ENCODE measurements at regions not wholly inside any gene's neighbourhood (a gene's known extent, or its start where the extent isn't known, plus 50 kb on each side); places are given as distances from the start of the nearest gene placed in this dataset.
A peak's percentile ranks its signal among the peaks of the same experiment; 100 is the strongest.
"Not testable (repeated sequence)": the region's sequence is repeated elsewhere in the genome, so short reads cannot be mapped to it uniquely, and the experiment has no call there.

- TF ChIP-seq CTCF (conservative IDR thresholded peaks at IDR 0.05; ENCODE audit: low read depth, low read length): no peak
- no peak for DNase-seq (ENCODE audit: low read depth)
- H3K4me3 ChIP-seq (ENCODE audit: low read depth, low read length): no peak overlapping the region
These were observed 66.7 kb downstream of the KCNA5 start for GRCh38 chr12:5110345-5110744.

- no peak overlapping the region for H3K4me3 ChIP-seq (ENCODE audit: low read depth, low read length)
- no peak for DNase-seq (ENCODE audit: low read depth)
- no peak for TF ChIP-seq CTCF (conservative IDR thresholded peaks at IDR 0.05; ENCODE audit: low read depth, low read length)
These were observed 70.8 kb downstream of the KCNA5 start for GRCh38 chr12:5114436-5114835.

- DNase-seq (ENCODE audit: low read depth); H3K4me3 ChIP-seq (ENCODE audit: low read depth, low read length): not testable (repeated sequence)
These were observed 78.1 kb downstream of the KCNA5 start for GRCh38 chr12:5121784-5122183.

- peak overlapping the region; percentile 16 for H3K4me3 ChIP-seq (ENCODE audit: low read depth, low read length)
These were observed 78.7 kb downstream of the KCNA5 start for GRCh38 chr12:5122256-5122831.

GRCh38 chr12:5123921-5124320, 80.2 kb downstream of the KCNA5 start:
- H3K4me3 ChIP-seq (ENCODE audit: low read depth, low read length): no peak overlapping the region
- DNase-seq (ENCODE audit: low read depth): no peak
- no peak for TF ChIP-seq CTCF (conservative IDR thresholded peaks at IDR 0.05; ENCODE audit: low read depth, low read length)

More at GRCh38 chr12:5122256-5122831, 78.7 kb downstream of the KCNA5 start:
- not testable (repeated sequence) for DNase-seq (ENCODE audit: low read depth)

- DNase-seq (ENCODE audit: low read depth): no peak
- TF ChIP-seq CTCF (conservative IDR thresholded peaks at IDR 0.05; ENCODE audit: low read depth, low read length): no peak
- no peak overlapping the region for H3K4me3 ChIP-seq (ENCODE audit: low read depth, low read length)
These were observed 80.7 kb downstream of the KCNA5 start for GRCh38 chr12:5124401-5124800.

GRCh38 chr12:5134861-5135525, 91.3 kb downstream of the KCNA5 start:
- DNase-seq (ENCODE audit: low read depth): no peak
- TF ChIP-seq CTCF (conservative IDR thresholded peaks at IDR 0.05; ENCODE audit: low read depth, low read length): no peak
- no peak overlapping the region for H3K4me3 ChIP-seq (ENCODE audit: low read depth, low read length)

- no peak for DNase-seq (ENCODE audit: low read depth)
- H3K4me3 ChIP-seq (ENCODE audit: low read depth, low read length): no peak overlapping the region
- TF ChIP-seq CTCF (conservative IDR thresholded peaks at IDR 0.05; ENCODE audit: low read depth, low read length): no peak
These were observed 94.6 kb downstream of the KCNA5 start for GRCh38 chr12:5138256-5138655.
